Testis (tissue), 2 donors: ENCODE measurements at regions not wholly inside any gene's neighbourhood (a gene's known extent, or its start where the extent isn't known, plus 50 kb on each side); places are given as distances from the start of the nearest gene placed in this dataset.

Experiments used
- DNase-seq: peaks from one replicate; pipeline ENCODE4 v3.0.0-alpha.2; 2019
- H3K27ac ChIP-seq, 2 donors: fragments of 200-600 bp; sonication (generic); one replicate each; pipeline ENCODE4 v1.5.1; 2019
- H3K27me3 ChIP-seq: fragments of 200-600 bp; sonication (generic); one replicate; pipeline ENCODE4 v1.5.1; 2019
- H3K36me3 ChIP-seq: fragments of 200-600 bp; sonication (generic); one replicate; pipeline ENCODE4 v1.5.1; 2017; ENCODE audit warnings: low read depth; ENCODE audit errors: missing control alignments
- H3K4me1 ChIP-seq: fragments of 200-600 bp; sonication (generic); one replicate; pipeline ENCODE4 v1.5.1; 2019
- H3K4me3 ChIP-seq, 2 donors: fragments of 200-600 bp; sonication (generic); one replicate each; pipeline ENCODE4 v1.5.1; 2017 to 2019
- H3K9me3 ChIP-seq: fragments of 200-600 bp; sonication (generic); one replicate; pipeline ENCODE4 v1.5.1; 2017
- CTCF ChIP-seq, 3 experiments: fragments of 450-650 bp in 2 of 3; fragments of 200-600 bp in 1 of 3; sonication (generic) in 1 of 3; IDR thresholded peaks; one replicate each; pipeline ENCODE4 v1.5.1; 2016 to 2019; ENCODE audit warnings: antibody characterized with exemption in 3 of 3, mild to moderate bottlenecking in 2 of 3, moderate library complexity in 1 of 3
- POLR2A ChIP-seq: fragments of 450-650 bp; IDR thresholded peaks from one replicate; pipeline ENCODE4 v1.6.1; 2017; ENCODE audit warnings: antibody characterized with exemption, mild to moderate bottlenecking, moderate library complexity
- WGBS, 2 donors: methylation state at CpG; one replicate each; pipeline ENCODE4 v1.1.5; 2018; 5-methylcytosine and 5-hydroxymethylcytosine counted together
- intact Hi-C: fragments of 100-400 bp; cut with DNase I; formaldehyde crosslinking; loops from one replicate; pipeline ENCODE4 v1.15.1; 2023; ENCODE audit warnings: low total_unique reads

DNA sequence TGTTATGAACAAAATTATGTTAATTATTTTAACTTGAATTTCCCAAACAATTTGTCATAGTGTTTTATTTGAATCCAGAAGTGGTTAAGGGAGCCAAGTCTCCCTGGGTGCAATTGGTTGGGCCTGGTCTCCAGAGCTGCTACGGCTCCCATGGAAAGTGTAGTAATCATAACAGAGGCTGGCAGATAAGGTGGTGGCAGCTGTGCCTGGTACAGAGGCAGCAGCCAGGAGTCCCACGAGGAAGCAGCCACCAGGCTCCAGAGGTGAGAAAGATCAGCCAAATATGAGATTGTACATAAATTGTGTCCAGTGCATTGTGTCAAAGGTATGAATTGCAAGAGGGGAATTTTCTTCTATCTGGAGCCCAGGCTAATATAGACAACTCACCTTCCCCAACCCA is 368.9 kb upstream of the PTBP2 start:
- no peaks in the 10 kb centered on the region for H3K36me3 ChIP-seq
- H3K9me3 ChIP-seq, result no peaks in the 10 kb centered on the region
- DNase-seq, result no peak
- 60 to 89% methylated on average over 2 of the region's 2 CpGs for WGBS, 2 donors
- intact Hi-C loops, result no loop called here
- no peak for TF ChIP-seq POLR2A
- TF ChIP-seq CTCF (IDR thresholded peaks at IDR 0.05), result no peak
- H3K4me3 ChIP-seq, result no peak overlapping the region
- no peaks in the 10 kb centered on the region for H3K27me3 ChIP-seq
- H3K4me1 ChIP-seq, result no peaks in the 10 kb centered on the region
- H3K27ac ChIP-seq, result no peak overlapping the region

GRCh38 chr1:96355521-96355920 is 366.1 kb upstream of the PTBP2 start:
- no peak for TF ChIP-seq POLR2A
- TF ChIP-seq CTCF (IDR thresholded peaks at IDR 0.05), result no peak
- 55 to 60% methylated on average over 6 of the region's 6 CpGs for WGBS, 2 donors
- H3K27ac ChIP-seq, result no peak overlapping the region

DNA sequence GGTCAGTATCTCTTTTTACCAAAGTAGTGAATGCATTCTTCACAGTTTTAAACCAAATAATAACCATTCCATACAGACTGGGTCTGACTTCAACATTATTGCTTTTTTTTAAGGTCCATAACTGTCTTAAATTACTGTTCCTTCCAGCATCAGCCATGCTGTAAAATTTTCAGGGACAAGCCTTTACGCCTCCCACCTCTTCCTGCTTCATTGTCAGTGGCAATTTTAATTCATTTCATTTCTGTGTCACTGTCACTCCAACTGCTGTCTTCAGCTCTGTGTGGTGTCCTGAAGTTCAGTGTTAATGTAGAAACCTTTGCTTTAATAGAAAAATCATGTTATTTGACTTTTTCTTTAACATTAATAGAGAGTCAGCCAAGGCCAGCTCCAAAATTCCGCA is 365.6 kb upstream of the PTBP2 start:
- Histone ChIP-seq H3K4me3 (no peak overlapping the region), H3K9me3 (no peaks in the 10 kb centered on the region), H3K4me1 (no peaks in the 10 kb centered on the region), H3K27ac (no peak overlapping the region), H3K36me3 (no peaks in the 10 kb centered on the region), H3K27me3 (no peaks in the 10 kb centered on the region)
- WGBS, 2 donors, result 75 to 86% methylated on average over 2 of the region's 2 CpGs
- TF ChIP-seq POLR2A (no peak), CTCF (IDR thresholded peaks at IDR 0.05) (no peak)
- no peak for DNase-seq
- intact Hi-C loops, result no loop called here

More at GRCh38 chr1:96355521-96355920, 366.1 kb upstream of the PTBP2 start:
- Histone ChIP-seq H3K27me3 (no peaks in the 10 kb centered on the region), H3K4me1 (no peaks in the 10 kb centered on the region), H3K4me3 (no peak overlapping the region), H3K9me3 (no peaks in the 10 kb centered on the region), H3K36me3 (no peaks in the 10 kb centered on the region)
- DNase-seq, result no peak
- intact Hi-C loops, result no loop called here

DNA sequence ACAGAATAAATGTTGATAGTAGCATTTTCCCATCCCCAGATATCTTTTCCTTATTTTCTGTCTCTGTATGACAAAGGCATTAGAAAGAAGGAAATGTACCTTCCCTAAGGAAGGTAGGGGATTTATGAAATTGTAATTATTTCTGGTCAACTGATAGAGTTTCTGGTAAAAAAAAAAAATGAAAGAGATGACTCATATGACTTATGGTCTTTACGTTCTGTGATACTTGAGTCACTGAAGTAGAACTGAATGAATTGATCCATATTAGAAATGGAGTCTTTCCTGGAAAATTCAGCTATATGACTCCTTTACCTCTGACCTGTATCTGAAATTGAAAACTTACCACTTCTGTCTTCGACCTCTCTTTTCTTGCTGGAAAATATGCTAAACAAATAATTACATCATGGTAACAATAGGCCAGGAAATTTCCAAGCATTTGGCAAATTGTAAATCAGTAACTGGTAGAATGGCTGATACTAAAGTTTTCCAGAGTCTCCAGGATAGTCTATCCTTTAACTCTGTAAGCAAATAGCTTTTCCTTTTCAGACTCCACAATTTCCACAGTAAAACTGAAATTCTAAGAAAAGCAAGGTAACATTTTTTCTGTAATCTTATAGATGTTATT is 364.3 kb upstream of the PTBP2 start:
- no peak for TF ChIP-seq CTCF (IDR thresholded peaks at IDR 0.05)
- TF ChIP-seq POLR2A, result no peak
- H3K36me3 ChIP-seq, result no peaks in the 10 kb centered on the region
- no peaks in the 10 kb centered on the region for H3K9me3 ChIP-seq
- H3K27ac ChIP-seq, result no peak overlapping the region
- no peak overlapping the region for H3K4me3 ChIP-seq
- no peaks in the 10 kb centered on the region for H3K4me1 ChIP-seq
- DNase-seq, result no peak
- H3K27me3 ChIP-seq, result no peaks in the 10 kb centered on the region
- intact Hi-C loops, result no loop called here
- 86 to 87% methylated on average over 2 of the region's 2 CpGs for WGBS, 2 donors

DNA sequence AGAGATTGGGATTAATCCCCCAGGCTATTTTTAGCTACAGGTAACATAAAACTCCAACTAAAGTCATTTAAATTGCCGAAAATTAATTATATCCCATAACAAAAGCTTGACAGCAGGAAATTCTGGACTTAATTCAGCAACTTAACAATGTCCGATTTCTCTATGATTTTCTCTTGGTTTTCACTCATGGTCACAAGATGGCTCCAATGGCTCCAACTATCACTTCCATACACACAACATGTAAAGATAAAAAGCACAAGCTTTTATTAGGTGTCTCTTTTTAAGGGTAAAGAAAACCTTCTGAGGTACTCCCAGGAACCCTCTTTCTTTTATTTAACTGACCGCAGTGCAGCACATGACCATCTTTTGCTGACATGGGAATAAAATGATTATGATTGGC is 363.5 kb upstream of the PTBP2 start:
- intact Hi-C loops, result no loop called here
- Histone ChIP-seq H3K36me3 (no peaks in the 10 kb centered on the region), H3K4me1 (no peaks in the 10 kb centered on the region), H3K4me3 (no peak overlapping the region), H3K27me3 (no peaks in the 10 kb centered on the region), H3K9me3 (no peaks in the 10 kb centered on the region), H3K27ac (no peak overlapping the region)
- no peak for DNase-seq
- WGBS, 2 donors, result 80 to 90% methylated on average over 3 of the region's 3 CpGs
- TF ChIP-seq CTCF (IDR thresholded peaks at IDR 0.05) (no peak), POLR2A (no peak)
